K562 (cell line): ENCODE measurements at regions not wholly inside any gene's neighbourhood (a gene's known extent, or its start where the extent isn't known, plus 50 kb on each side); places are given as distances from the start of the nearest gene placed in this dataset.

Experiments
- KAT8 ChIP-seq: fragments of 450-650 bp; IDR thresholded peaks from 2 replicates; pipeline ENCODE4 v1.6.1; 2016; ENCODE audit warnings: low read depth, mild to moderate bottlenecking
- NCOA2 ChIP-seq, 2 experiments: fragments of 450-650 bp; IDR thresholded peaks; 2 replicates each; pipeline ENCODE4 v1.6.1; 2018; ENCODE audit warnings: mild to moderate bottlenecking in 2 of 2, moderate library complexity in 1 of 2; ENCODE audit not compliant: partially characterized antibody in 2 of 2
- ZNF785 ChIP-seq: fragments of 250-450 bp; sonication (Bioruptor Pico); IDR thresholded peaks from 2 replicates; pipeline ENCODE4 v1.4.0; 2020; ENCODE audit warnings: mild to moderate bottlenecking

- TF ChIP-seq NCOA2 (IDR thresholded peaks at IDR 0.05; ENCODE audit: partially characterized antibody in 2 of 2) (no peak), ZNF785 (CRISPR knock-in tag) (no peak), KAT8 (no peak)
Observed at GRCh38 chr20:19928328-19929011, 88.7 kb upstream of the NAA20 start.
